Psoas muscle (tissue), 7 donors: ENCODE measurements at regions not wholly inside any gene's neighbourhood (a gene's known extent, or its start where the extent isn't known, plus 50 kb on each side); places are given as distances from the start of the nearest gene placed in this dataset.

Source experiments
- ATAC-seq, 4 donors: fragments of 200-7000 bp; cut with Tn5 transposase; one replicate each; pipeline ENCODE4 v1.9.1; 2020; ENCODE audit warnings: moderate library complexity in 3 of 4, mild to moderate bottlenecking in 2 of 4
- DNase-seq, 2 donors: peaks; one replicate each; pipeline ENCODE4 v3.0.0-alpha.2; 2020
- H3K27ac ChIP-seq: fragments of 200-600 bp; one replicate; pipeline ENCODE4 v1.8.0; 2022
- H3K27me3 ChIP-seq, 3 donors: fragments of 200-600 bp in 1 of 3; one replicate each; pipeline versions ENCODE4 v1.6.1 to v1.8.0; 2013 to 2022; ENCODE audit warnings: low read length in 2 of 3, mild to moderate bottlenecking in 2 of 3, moderate library complexity in 1 of 3; ENCODE audit not compliant: insufficient read depth in 3 of 3
- H3K36me3 ChIP-seq, 2 donors: fragments of 200-600 bp in 1 of 2; one replicate each; pipeline versions ENCODE4 v1.6.1 to v1.8.0; 2013 to 2022; ENCODE audit warnings: low read depth in 1 of 2, mild to moderate bottlenecking in 1 of 2, moderate library complexity in 1 of 2; ENCODE audit not compliant: insufficient read depth in 1 of 2
- H3K4me1 ChIP-seq: fragments of 200-600 bp; one replicate; pipeline ENCODE4 v1.8.0; 2022
- H3K4me3 ChIP-seq: fragments of 200-600 bp; one replicate; pipeline ENCODE4 v1.8.0; 2022; ENCODE audit warnings: mild to moderate bottlenecking
- H3K9me3 ChIP-seq: fragments of 200-600 bp; one replicate; pipeline ENCODE4 v1.8.0; 2022
- WGBS, 3 donors: extraction: QIAGEN DNeasy Blood & Tissue Kit; methylation state at CpG; one replicate each; pipeline versions ENCODE4 v1.1.6 to v1.1.7; 2013; 5-methylcytosine and 5-hydroxymethylcytosine counted together
- intact Hi-C, 2 donors: fragments of 100-400 bp; cut with DNase I; formaldehyde crosslinking; loops; one replicate each; pipeline versions ENCODE4 v1.11.0 to v1.14.2; 2022
- TF ChIP-seq, protein P1 (sequence below): fragments of 200-600 bp; IDR thresholded peaks from one replicate; pipeline ENCODE4 v1.8.0; 2022; ENCODE audit warnings: antibody characterized with exemption
- donor health status: healthy with polysubstance abuse.
- donor health status: DM: no; HTN: no; CAD: no; lungs with moderate emphysema.
- donor health status: Bipolar disorder and iron deficiency.
- donor health status: healthy.
- donor health status: DM: yes; HTN: yes; CAD: no.
- donor health status: DM: no; HTN: no; CAD: no.
- donor health status: DM: yes; HTN: yes; CAD: no.

DNA sequence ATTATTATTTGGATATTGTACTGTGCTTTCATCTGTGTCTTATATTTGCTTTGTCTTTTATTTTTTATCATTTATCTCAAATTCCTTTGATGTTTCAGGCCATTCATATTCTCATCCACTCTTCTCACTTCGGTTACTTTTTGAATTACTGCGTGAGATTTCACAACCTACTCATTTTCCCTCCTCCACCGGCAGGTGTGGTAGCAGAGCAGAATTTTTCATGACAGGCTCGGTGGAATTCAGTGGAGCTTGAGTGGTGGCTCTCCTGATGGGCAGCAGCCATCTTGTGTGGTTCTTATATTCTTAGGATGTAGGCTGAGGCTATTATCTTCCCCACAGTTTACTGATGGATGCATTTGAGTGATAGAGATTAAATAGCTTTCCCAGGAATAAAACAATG lies 92.3 kb upstream of the IVNS1ABP start:
- DNase-seq = no peak
- Histone ChIP-seq H3K9me3 (no peaks in the 10 kb centered on the region), H3K27ac (no peak overlapping the region), H3K4me1 (no peaks in the 10 kb centered on the region), H3K36me3 (no peaks in the 10 kb centered on the region), H3K4me3 (no peak overlapping the region), H3K27me3 (no peaks in the 10 kb centered on the region)
- intact Hi-C loops = no loop called here
- no peak for ATAC-seq
- TF ChIP-seq, protein P1, sequence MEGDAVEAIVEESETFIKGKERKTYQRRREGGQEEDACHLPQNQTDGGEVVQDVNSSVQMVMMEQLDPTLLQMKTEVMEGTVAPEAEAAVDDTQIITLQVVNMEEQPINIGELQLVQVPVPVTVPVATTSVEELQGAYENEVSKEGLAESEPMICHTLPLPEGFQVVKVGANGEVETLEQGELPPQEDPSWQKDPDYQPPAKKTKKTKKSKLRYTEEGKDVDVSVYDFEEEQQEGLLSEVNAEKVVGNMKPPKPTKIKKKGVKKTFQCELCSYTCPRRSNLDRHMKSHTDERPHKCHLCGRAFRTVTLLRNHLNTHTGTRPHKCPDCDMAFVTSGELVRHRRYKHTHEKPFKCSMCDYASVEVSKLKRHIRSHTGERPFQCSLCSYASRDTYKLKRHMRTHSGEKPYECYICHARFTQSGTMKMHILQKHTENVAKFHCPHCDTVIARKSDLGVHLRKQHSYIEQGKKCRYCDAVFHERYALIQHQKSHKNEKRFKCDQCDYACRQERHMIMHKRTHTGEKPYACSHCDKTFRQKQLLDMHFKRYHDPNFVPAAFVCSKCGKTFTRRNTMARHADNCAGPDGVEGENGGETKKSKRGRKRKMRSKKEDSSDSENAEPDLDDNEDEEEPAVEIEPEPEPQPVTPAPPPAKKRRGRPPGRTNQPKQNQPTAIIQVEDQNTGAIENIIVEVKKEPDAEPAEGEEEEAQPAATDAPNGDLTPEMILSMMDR = no peak
- 69 to 83% (median 79%) methylated on average over 4 of the region's 4 CpGs for WGBS, 3 donors

DNA sequence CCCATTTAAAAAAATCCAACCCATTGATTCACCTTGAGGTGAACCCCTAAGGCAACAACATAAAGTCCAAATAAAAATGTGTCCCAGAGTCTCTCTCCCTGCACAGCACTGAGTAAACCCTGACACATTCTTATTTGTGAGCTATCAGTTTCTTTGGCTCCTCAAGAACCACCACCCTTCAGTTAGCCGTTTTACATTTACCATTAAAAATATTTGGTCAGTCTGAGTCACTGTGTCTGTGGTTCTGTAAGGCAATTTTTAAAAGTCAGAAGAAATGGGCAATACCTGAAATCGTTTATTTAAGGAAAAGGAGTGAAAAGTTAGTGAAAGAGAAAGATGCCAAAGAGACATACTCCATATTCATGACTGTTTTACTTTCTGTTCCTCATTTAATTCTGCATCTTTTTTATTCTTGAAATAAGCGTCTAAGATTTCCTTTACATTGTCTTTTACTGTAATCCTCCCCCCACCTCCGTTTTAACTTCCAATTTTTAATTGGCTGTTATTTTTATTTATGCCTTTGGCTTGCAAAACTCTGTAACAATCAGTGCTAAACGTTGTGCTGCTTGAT lies 91.7 kb upstream of the IVNS1ABP start:
- TF ChIP-seq, protein P1 = no peak
- H3K27me3 ChIP-seq = no peaks in the 10 kb centered on the region
- ATAC-seq (no peak), DNase-seq (no peak)
- no peak overlapping the region for H3K4me3 ChIP-seq
- WGBS, 3 donors = 68 to 69% (median 68%) methylated on average over 5 of the region's 5 CpGs
- intact Hi-C loops = no loop called here
- H3K36me3 ChIP-seq = no peaks in the 10 kb centered on the region
- H3K27ac ChIP-seq = no peak overlapping the region
- no peaks in the 10 kb centered on the region for H3K9me3 ChIP-seq
- H3K4me1 ChIP-seq = no peaks in the 10 kb centered on the region

DNA sequence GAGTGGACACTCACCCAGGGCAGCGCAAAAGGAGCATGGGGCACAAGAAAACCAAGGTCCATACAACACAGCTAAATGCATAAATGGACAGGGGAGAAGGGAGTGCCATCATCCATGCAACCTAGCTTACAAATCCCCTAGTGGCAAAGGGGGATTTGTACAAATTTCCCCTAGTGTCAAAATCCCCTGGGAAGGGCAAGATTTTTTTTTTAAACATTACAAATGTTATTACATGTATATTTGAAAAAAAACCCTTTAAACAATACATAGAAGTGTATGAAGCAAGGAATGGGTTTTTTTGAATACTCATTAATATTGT lies 89.6 kb upstream of the IVNS1ABP start:
- intact Hi-C loops = no loop called here
- TF ChIP-seq, protein P1 = no peak
- Histone ChIP-seq H3K9me3 (no peaks in the 10 kb centered on the region), H3K27me3 (no peaks in the 10 kb centered on the region), H3K4me3 (no peak overlapping the region), H3K4me1 (no peaks in the 10 kb centered on the region), H3K27ac (no peak overlapping the region), H3K36me3 (no peaks in the 10 kb centered on the region)
- ATAC-seq (no peak), DNase-seq (no peak)
- 96 to 100% (median 100%) methylated on average over 1 of the region's 1 CpG for WGBS, 3 donors

DNA sequence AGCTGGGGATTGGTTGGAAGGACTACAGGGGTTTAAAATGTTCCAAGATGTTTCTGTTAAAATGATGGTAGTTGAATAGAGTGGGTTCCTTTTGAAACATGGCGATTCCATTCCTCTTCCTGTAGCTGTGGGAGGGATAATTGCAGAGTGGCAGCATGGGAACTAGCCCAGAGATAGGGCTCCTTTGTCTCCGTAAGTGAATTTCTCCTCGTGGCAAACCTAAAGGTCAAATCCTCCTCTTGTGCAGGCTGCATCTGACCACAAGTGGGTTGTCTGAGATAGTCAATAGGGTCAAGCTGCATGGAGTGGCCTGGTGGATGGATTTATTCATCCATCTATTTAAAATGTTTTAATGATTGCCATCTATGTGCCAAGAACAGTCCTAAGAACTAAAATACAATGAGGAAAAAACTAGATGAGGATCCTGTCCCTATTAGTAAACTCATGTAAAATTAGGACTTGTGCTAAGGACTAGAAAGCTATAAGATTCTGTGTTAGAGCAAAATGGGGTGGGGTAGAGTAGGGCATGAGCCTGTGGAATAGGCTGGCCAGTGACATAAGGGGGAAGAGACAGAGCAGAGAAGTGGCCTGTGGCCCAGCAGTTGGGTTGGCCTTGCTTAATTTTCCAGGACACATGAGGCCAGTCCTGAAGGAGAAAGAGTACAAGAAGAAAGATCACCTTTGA lies 89.1 kb upstream of the IVNS1ABP start:
- Histone ChIP-seq H3K27me3 (no peaks in the 10 kb centered on the region), H3K36me3 (no peaks in the 10 kb centered on the region), H3K4me3 (no peak overlapping the region), H3K27ac (no peak overlapping the region), H3K4me1 (no peaks in the 10 kb centered on the region), H3K9me3 (no peaks in the 10 kb centered on the region)
- DNase-seq (no peak), ATAC-seq (no peak)
- intact Hi-C loops = no loop called here
- TF ChIP-seq, protein P1 = no peak
- WGBS, 3 donors = 82 to 94% (median 87%) methylated on average over 3 of the region's 3 CpGs
